ENCODE measurements at regions not wholly inside any gene's neighbourhood (a gene's known extent, or its start where the extent isn't known, plus 50 kb on each side); places are given as distances from the start of the nearest gene placed in this dataset.

DNA sequence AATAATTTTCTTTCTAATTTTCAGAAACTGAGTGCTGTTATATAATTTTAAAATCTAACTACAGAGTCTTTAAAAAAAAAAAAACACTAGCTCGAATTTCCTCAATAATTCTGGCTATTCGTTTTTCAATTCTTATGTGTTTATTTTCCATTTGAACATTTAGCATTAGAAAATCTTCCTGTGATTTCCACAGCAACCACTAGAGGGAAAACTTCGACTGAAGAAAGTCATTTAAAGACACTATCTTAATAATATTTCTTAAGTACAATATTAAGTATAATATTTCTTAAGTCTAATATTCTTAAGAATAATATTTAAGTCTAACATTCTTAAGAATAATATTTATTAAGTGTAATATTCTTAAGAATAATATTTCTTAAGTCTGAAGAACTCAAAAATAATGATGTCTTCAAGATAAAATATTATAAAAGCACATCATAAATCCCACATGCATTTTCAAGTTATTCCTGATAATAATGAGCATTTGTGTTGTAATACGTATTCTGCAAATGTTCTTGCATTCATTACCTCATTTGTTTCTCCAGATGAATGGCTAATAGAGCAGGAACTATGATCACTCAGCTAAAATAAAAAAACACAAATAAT lies 118.4 kb upstream of the WDR17 start:
- peak; percentile 3 for DNase-seq (ENCODE audit: low read depth)

DNA sequence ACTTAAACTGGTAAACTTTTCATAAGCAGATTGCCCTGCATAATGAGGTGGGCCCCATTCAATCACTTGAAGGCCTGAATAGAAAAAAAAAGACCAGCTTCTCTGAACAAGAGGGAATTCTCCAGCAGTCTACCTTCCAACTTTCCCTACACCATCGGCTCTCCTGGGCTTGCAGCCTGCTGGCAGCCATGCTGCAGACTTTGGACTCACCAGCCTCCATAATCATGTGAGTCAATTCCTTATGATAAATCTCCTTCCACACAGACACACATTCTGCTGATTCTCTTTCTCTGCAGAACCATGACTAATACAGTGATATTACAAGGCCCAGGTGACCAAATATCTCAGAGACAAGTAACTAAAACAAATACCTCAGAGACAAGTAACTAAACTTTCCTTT lies 113.8 kb upstream of the WDR17 start:
- DNase-seq (ENCODE audit: low read depth), result no peak

DNA sequence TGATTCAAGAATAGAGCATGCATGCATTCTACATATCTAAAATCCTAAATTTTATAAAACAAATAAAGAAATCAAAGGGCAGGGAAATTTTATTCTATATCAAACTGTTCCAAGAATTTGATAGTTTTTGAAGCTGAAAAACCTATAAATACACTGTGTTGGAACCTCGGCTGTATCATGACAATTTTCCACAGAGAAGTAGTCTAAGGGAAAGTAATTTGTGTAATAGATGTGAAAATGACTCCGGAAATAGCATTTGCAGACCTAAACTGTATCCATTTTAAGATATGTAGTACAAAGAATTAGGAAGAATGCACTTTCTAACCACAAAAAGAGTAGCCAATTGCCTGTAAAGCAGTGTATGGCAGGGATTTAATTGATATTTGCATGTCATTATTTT lies 112.5 kb upstream of the WDR17 start:
- DNase-seq (ENCODE audit: low read depth), result no peak

DNA sequence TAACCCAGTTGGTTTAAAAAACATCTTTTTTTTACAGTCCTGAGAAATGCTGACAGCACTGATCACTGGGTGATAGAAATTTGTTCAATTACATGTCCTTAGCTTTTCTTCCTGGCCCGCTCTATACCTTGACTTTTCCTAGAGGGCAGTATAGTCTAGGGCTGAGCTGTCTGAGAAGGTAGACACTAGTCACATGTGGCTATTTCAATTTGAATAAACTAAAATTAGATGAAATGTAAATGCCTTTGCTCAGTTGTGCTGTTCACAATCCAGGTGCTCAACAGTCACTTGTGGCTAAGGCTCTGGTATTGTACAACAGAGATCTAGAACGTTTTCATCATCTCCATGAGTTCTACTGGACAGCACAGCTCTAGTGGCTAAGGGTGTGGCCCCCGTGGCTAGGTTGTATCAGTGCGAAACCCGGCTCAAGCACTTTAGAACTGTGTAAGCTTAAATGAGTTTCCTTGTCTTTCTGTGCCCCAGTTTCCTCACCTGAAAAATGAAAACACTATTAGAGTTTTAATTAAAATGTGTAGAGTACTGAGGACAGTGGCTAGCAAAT lies 111.6 kb upstream of the WDR17 start:
- no peak for DNase-seq (ENCODE audit: low read depth)

DNA sequence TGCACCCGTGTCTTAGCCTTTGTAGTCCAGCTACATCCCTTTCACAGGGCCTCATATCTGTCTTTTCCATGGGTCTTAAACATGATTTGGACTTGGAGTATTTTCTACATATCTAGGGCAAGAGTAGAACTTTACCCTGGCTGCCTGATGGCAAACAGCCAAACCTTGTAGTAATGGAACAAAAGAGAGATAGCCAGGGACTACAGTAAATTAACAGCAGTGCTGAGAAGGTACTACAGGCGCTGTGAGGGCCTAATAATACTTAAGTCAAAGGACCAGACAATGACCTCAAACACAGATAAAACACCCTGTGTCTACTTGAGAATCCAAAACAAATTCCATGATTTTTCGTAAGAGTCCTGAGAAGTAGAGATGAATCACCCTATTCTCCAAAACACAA lies 111.0 kb upstream of the WDR17 start:
- no peak for DNase-seq (ENCODE audit: low read depth)

DNA sequence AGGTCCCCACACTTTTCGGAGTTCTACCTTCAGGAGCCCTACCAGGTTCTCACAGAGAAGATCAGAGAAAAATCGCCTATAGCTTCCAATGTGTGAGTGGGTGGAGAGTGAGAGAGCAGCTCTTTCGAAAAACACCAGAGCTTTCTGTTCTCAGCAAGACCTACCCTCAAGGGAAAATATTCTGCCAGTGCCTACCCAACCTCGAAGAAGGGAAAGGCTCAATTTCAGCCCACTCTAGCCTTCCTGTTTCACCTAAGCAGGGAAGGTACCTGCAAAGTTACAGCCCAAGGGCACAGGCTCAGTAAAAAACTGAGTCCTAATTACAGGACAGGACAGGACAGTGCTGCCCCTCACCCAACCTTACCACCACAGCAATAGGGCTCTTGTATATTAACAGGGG lies 104.0 kb upstream of the WDR17 start:
- no peak for DNase-seq (ENCODE audit: low read depth)

DNA sequence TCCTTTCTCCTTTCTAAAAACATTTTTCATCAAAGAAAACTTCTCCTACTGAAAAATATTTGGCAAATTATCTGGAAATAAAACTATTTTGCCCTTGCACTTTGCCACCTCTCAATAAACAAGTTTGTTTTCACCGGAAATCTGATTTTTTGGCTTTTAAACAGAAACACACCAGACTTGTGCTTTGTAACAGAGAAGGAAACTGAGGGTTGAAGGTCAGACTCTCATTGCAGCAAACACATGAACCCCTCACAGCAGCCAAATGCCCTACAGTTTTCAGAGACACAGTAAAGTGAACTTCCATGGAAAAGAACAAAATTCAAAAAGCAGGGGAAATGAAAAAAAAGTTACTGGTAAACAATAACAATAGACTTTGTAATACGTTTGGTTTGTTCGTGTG lies 95.6 kb upstream of the WDR17 start:
- DNase-seq (ENCODE audit: low read depth), result no peak

DNA sequence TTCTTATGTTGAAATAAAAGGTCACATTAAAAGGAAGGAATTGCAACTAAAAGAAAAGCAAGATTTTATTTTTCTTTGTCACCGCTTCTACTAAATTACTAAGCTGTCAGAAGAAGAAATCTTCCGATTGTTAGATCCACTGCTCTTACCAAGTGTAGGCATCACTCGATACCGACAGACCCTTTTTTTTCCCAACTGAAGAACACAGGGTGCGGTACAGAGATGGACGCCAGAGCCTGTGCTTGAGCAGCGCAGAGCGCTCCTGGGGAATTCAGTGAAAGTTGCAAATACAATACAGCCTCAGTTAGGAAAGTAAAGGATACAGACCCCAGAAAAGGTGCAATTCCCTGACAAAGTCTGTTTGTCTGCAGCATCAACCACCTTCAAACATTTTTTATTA lies 94.9 kb upstream of the WDR17 start:
- no peak for DNase-seq (ENCODE audit: low read depth)

DNA sequence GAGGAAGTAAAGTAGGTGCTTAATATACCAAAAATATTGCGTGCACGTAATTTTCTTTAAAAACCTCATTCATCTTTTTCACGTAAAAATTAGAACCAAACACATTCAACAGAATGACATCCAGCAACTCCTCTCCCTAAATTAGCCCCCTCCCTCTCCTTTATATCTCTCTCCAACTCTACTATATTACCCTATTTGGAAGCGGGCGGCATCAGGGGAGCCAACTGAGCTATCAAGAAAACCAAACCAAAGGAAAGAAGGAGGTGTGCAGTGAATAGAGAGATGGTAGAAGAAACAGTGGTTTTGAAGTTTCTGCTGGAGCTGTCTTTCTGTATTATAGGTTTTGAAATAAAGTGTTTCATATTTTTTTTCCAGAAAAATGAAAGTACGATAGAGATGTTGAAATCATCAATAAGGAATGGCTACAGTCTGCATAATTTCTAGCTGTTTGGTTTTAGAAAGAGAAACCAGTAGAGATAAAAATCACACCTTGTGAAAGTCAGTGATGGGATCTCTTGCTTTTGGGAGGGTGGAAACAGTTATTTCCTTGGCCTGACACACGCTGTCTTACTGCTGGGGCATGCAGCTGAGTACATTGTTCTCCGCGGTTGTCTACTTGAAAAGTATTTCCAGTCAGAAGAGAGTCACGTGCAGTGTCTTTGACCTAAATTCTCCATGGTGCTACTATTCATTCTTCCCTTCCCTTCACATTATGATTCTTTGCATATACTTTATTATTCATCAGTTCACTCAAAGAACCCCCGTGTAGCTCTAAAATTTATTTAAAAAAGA lies 94.1 kb upstream of the WDR17 start:
- DNase-seq (ENCODE audit: low read depth), result no peak

DNA sequence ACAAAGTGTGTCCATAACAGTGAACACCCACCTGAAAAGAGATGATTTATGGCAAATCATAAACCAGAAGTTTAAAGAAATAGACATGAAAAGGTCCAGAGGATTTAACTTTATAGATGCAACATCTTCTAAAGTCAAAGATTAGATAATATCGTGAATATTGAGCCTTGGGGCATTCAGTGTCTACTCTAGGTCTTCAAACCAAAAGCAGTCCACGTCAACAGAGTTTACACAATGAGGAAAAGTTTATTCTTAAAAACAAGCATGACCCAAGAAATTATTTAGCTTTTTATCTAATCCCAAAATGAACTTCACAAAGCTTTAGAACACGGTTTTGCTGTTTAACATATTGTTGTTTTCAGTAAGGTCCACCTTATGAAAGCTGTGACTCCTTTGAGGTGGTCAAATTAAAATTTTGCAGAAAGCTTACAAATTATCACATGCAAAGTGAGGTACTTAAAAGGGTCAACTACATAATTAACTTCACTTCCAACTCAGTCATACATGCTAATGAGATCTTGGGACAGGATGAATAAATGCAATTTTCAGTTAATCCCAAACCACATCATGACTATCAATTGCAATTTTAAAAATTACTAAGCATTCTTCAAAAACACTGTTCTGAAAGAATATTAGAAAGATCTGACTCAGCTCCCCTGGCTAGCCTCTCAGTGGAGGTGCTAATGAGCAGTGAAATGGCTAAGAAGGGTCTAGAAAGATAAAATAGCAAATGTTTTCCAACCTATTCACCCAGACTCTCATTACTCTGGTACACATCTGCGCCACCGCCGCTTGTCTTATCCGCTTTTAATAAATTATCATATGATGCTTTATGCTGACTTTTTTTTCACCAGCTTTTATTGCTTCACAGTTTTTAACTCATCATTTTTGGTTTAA lies 92.4 kb upstream of the WDR17 start:
- no peak for DNase-seq (ENCODE audit: low read depth)

DNA sequence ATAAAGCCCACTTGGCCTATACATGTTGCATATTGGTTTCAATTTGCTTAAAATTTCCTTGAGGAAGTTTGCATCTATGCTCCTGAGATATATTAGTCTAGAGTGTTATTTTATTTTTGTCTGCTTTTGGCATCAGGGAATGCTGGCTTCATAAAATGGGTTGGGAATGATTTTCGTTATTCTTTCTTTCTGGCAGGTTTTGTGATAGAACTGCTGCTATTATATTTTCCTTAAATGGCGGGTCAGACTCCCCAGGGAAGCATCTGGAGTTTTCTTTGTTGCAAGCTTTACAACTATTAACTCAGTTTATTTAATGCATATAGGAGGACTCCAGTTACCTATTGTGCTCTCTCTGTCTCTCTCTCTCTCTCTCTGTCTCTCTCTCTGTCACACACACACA lies 82.0 kb upstream of the WDR17 start:
- no peak for DNase-seq (ENCODE audit: low read depth)

DNA sequence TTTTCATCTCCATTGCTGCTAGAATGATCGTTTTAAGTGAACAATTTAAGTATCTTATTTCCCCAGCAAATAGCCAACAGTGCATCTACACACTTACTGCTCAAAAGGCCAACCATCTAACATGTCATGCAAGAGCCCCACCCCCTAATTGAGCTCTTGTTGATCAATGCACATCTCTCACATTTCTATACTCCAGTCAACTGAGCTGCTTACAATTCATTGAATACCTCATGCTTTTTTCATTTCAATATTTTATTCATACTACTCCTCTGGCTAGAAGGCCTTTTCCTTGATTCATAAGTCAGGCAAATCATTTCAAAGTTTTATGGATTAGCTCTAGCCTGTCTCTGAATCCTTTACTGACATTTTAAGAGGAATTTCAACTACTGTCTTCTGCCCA lies 79.0 kb upstream of the WDR17 start:
- DNase-seq (ENCODE audit: low read depth), result no peak

DNA sequence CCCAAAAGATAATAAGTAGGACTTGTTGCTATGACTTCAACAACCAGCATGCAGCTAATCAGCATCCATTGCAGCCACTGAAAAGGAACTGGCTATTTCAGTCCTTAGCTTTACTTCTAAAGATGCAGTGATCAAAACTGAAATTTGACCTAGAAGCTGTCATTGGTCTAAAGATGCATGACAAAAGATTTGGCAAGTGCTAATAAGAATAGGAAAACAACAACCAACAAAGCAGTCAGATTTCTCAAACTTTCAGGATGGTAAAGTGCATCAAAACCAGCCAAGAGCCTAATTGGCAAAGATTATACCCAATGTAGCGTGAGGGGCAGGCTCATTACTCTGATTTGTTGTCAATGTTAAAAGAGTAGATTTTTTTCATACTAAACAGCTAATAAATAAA lies 77.1 kb upstream of the WDR17 start:
- no peak for DNase-seq (ENCODE audit: low read depth)

DNA sequence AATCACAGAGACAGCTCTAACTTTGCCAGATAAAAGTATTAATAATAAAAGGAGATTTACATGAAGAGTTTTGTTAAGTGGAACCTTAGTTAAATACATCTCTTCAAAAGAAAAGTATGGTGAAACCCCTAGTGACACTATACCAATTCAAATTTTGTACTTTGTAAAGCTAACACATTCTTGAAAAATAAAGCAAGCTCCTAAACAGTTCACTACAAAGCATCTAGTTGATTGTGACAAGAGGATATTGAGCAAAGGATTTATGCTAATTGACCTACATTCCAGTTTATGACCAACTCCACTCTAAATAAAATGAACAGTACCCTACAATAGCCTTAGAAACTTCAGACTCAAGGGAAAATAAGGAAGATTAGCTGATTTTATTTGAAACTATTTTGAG lies 69.4 kb upstream of the WDR17 start:
- DNase-seq (ENCODE audit: low read depth), result no peak

DNA sequence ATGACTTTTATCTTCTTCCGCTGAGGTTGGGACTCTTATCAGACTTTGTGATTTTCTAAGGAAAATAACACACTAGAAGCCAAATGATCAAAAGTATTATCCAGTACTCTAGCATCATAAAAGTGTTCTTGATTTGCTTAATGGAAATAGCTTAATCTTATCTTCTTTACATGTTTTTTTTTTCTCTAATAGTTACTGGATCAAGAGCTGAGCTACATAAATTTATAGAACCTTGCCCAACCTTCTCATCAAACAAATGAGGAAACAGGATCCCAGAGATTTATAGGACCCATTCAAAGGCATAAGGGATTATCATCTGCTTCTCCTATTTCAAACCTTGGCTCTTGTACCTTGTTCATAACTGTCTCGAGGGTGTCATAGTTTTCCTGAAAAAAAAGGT lies 68.3 kb upstream of the WDR17 start:
- no peak for DNase-seq (ENCODE audit: low read depth)

DNA sequence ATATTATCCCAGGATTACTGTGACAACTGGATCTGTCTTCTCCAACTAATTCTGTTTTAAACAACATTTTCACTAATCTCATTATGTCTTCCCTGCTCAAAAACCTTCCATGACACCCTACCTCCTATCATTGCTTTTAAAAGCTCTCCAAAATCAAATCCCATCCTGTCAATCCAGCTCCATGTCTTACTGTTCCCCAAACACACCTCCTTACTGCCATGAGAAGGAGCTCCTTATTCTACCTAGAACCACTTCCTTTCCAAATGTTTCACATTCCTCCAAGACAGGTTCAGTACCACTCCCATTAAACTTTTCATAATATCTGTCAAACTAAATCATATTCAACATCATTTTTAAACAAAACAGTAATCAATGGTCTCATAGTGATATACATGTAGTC lies 66.9 kb upstream of the WDR17 start:
- no peak for DNase-seq (ENCODE audit: low read depth)

DNA sequence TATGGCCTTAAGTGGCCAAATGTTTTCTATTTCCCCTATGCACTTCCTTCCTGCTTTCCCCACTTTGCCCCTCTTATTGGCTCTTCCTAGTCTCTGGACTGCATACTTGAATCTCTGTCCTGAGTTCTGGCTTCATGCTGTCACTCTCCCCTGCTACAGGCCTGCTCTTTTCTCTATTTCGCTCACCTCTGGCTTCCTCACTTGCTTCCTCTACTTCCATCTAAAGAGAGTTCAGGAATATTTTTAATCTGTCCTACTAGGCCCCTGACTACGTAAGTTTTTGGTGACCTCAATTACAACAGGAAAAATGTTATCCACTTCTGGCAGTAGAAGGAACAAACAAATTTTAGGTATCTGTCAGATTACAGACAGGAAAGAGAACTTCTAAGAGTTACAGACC lies 65.7 kb upstream of the WDR17 start:
- DNase-seq (ENCODE audit: low read depth), result no peak

DNA sequence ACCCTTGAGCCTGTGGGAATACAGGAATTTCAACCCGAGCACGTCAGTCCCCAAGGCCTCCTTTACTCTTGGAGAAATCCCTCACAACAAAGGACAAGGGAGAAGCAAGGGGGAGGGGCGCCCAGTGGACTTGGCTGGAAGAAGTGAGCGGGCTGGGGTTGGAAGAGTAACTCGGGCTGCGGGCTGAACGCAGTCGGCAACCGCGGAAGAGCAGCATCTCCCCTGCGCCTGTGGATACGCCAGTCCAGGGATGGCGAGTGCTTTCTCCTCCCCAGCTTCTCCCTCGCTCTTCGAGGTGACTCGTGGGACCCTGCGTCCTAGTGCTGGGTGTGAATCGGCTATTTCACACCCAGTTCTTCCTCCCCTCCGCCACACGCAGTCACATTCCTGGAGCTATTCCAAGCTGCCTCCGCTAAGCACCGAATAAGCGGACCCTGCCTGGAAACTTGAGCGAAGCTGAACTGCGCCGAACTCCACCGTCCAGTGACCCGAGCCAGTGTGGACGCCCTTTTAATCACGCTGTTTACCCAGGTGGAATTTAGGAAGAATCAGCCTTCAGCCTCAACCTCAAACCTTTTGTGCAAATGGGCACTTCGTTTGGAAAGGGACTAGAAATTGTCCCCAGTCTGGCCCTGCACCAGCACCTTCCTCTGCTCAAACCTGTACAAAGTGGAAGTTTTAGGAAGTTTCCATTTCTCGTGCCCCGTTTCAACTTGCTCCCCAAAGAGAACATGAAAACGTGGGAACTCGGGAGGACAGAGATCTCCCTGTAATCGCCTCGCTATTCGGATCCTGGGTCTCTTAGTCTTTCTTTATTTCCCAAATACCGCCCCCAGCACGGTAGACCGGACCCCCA lies 64.3 kb upstream of the WDR17 start:
- no peak for DNase-seq (ENCODE audit: low read depth)

DNA sequence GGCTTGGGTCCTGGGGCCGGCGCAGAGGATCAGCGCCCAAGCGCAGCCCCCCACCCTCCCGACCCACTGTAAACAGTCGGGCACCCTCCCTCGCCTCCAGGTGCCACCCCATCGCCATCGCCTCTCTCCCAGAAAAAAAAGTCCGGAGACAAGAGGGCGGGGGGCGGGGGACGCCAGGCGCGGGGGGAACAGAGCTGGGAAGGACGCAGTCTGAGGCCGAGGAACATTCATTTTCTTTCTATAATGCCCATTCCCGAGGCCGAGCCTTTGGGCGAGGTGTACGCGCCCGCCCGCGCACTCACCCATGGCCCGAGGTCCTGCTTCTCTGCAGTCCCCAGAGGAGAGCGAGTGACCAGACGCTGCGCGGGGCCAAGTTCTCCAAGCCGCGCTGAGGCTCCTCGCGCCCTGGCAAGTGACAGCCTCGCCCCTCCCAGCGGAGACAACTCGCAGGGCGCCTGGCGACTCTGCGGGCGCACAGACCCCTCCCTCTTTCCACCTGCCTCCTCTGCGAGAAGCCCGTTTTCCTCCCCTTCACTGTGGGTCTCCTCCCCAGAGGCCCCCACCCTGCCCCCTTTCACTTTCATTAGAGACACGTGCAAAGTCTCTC lies 63.5 kb upstream of the WDR17 start:
- DNase-seq (ENCODE audit: low read depth), result no peak

DNA sequence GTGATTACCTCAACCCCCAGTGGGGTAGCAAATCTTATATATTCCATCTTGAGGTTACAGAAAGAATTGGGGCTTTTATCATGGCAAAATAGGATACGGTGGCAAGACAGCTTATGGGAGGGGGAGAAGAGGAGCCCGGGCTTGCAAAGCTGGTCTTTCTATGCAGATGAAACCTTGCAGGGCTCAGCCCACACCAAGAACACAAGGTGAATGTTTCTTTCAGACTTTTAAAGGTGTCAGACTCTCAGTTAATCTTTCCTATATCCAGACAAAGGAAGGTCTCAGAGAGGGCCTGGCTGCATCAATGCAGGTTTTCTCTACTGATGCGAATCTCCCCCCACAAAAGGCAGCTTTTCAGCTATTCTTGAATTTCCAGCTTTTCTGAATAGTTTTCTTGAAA lies 59.9 kb upstream of the WDR17 start:
- DNase-seq (ENCODE audit: low read depth), result no peak

DNA sequence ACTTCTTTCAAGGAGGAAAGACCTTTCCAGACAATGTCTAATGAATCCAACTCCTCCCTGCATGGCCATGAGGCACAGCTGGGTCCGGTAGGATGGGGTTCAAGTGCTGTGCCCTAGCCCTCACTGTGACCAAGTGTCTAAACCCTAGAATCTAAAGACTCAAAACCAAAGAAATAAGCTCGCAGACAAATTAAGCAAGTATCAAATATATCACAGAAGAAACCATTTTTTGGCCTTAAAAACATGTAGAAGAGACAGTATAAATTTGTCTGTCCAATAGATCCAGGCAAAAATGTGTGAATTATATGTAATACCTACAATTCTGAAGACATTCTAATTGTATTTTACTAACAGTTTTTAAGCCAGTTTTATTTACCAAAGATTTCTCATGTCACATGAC lies 56.4 kb upstream of the WDR17 start:
- DNase-seq (ENCODE audit: low read depth), result no peak

Measured in GM04504 (cell line).